Activated T-helper 9 cell treated with anti-CD3 and anti-CD28 coated beads, Interleukin-2, amount 50 U/mL, for 16 hours (primary cell): ENCODE measurements at regions not wholly inside any gene's neighbourhood (a gene's known extent, or its start where the extent isn't known, plus 50 kb on each side); places are given as distances from the start of the nearest gene placed in this dataset.

Source experiments
- DNase-seq: peaks from one replicate; pipeline ENCODE4 v3.0.0-alpha.2; 2020; ENCODE audit warnings: low read depth

GRCh38 chr2:207449642-207450165 lies 80.1 kb upstream of the CREB1 start:
- DNase-seq: no peak

GRCh38 chr2:207450186-207450585 lies 79.6 kb upstream of the CREB1 start:
- DNase-seq: no peak

GRCh38 chr2:207458582-207458981 lies 71.2 kb upstream of the CREB1 start:
- no peak for DNase-seq

GRCh38 chr2:207459990-207460757 lies 69.6 kb upstream of the CREB1 start:
- DNase-seq: no peak

- no peak for DNase-seq
Measured at GRCh38 chr2:207463433-207463832, 66.3 kb upstream of the CREB1 start.

GRCh38 chr2:207464007-207464406 lies 65.8 kb upstream of the CREB1 start:
- no peak for DNase-seq

- no peak for DNase-seq
Measured at GRCh38 chr2:207465894-207466293, 63.9 kb upstream of the CREB1 start.

GRCh38 chr2:207467716-207468347 lies 61.9 kb upstream of the CREB1 start:
- DNase-seq: no peak

GRCh38 chr2:207468488-207468887 lies 61.3 kb upstream of the CREB1 start:
- DNase-seq: no peak

GRCh38 chr2:207469451-207469850 lies 60.3 kb upstream of the CREB1 start:
- DNase-seq: no peak

- no peak for DNase-seq
Measured at GRCh38 chr2:207469943-207470729, 59.6 kb upstream of the CREB1 start.

- no peak for DNase-seq
Measured at GRCh38 chr2:207471261-207471660, 58.5 kb upstream of the CREB1 start.

GRCh38 chr2:207472343-207473048 lies 57.3 kb upstream of the CREB1 start:
- DNase-seq: no peak

GRCh38 chr2:207473049-207473930 lies 56.5 kb upstream of the CREB1 start:
- DNase-seq: no peak

GRCh38 chr2:207473931-207474235 lies 55.9 kb upstream of the CREB1 start:
- DNase-seq: no peak

- DNase-seq: peak; percentile 3
Measured at GRCh38 chr2:207474863-207475485, 54.8 kb upstream of the CREB1 start.

- DNase-seq: no peak
Measured at GRCh38 chr2:207475546-207475945, 54.2 kb upstream of the CREB1 start.

- DNase-seq: no peak
Measured at GRCh38 chr2:207477896-207478295, 51.9 kb upstream of the CREB1 start.

- no peak for DNase-seq
Measured at GRCh38 chr2:207478572-207478971, 51.2 kb upstream of the CREB1 start.

- DNase-seq: no peak
Measured at GRCh38 chr2:207479198-207479785, 50.5 kb upstream of the CREB1 start.
